Omental fat pad (tissue), 3 donors: ENCODE measurements at regions not wholly inside any gene's neighbourhood (a gene's known extent, or its start where the extent isn't known, plus 50 kb on each side); places are given as distances from the start of the nearest gene placed in this dataset.

ENCODE experiments used
- ATAC-seq: fragments of 150-250 bp; one replicate; pipeline ENCODE4 v1.9.1; 2016; ENCODE audit warnings: mild to moderate bottlenecking, moderate library complexity; ENCODE audit not compliant: low FRiP score
- DNase-seq: peaks from one replicate; pipeline ENCODE4 v3.0.0-alpha.2; 2019; ENCODE audit warnings: low spot score
- CTCF ChIP-seq, 3 donors: fragments of 450-650 bp; IDR thresholded peaks; one replicate each; pipeline ENCODE4 v1.5.1; 2016 to 2017; ENCODE audit warnings: antibody characterized with exemption in 3 of 3, mild to moderate bottlenecking in 3 of 3, moderate library complexity in 2 of 3

- ATAC-seq, result no peak
- TF ChIP-seq CTCF (IDR thresholded peaks at IDR 0.05), result no peak
Measured at GRCh38 chr12:4034921-4035320, 161.7 kb upstream of the PARP11 start.

GRCh38 chr12:4032924-4033615 lies 159.9 kb upstream of the PARP11 start:
- DNase-seq (no peak), ATAC-seq (no peak)
- no peak for TF ChIP-seq CTCF (IDR thresholded peaks at IDR 0.05)

More at GRCh38 chr12:4034921-4035320, 161.7 kb upstream of the PARP11 start:
- no peak for DNase-seq

GRCh38 chr12:4031703-4032291 lies 158.6 kb upstream of the PARP11 start:
- DNase-seq, result no peak
- TF ChIP-seq CTCF (IDR thresholded peaks at IDR 0.05), result no peak
- ATAC-seq, result no peak

GRCh38 chr12:4030929-4031702 lies 157.9 kb upstream of the PARP11 start:
- DNase-seq, result peak; percentile 52
- ATAC-seq, result peak; percentile 98
- no peak for TF ChIP-seq CTCF (IDR thresholded peaks at IDR 0.05)

- ATAC-seq, result no peak
- TF ChIP-seq CTCF (IDR thresholded peaks at IDR 0.05), result no peak
- no peak for DNase-seq
Measured at GRCh38 chr12:4027412-4027811, 154.2 kb upstream of the PARP11 start.

GRCh38 chr12:4026517-4026916 lies 153.3 kb upstream of the PARP11 start:
- no peak for TF ChIP-seq CTCF (IDR thresholded peaks at IDR 0.05)
- ATAC-seq (no peak), DNase-seq (no peak)
